HCEC 1CT (cell line): ENCODE measurements at regions not wholly inside any gene's neighbourhood (a gene's known extent, or its start where the extent isn't known, plus 50 kb on each side); places are given as distances from the start of the nearest gene placed in this dataset.

Source experiments
- DNase-seq: peaks from one replicate; pipeline ENCODE4 v3.0.0-alpha.2; 2017

- no peak for DNase-seq
Measured at GRCh38 chr5:142432369-142432863, 107.6 kb upstream of the SPRY4 start.

DNA sequence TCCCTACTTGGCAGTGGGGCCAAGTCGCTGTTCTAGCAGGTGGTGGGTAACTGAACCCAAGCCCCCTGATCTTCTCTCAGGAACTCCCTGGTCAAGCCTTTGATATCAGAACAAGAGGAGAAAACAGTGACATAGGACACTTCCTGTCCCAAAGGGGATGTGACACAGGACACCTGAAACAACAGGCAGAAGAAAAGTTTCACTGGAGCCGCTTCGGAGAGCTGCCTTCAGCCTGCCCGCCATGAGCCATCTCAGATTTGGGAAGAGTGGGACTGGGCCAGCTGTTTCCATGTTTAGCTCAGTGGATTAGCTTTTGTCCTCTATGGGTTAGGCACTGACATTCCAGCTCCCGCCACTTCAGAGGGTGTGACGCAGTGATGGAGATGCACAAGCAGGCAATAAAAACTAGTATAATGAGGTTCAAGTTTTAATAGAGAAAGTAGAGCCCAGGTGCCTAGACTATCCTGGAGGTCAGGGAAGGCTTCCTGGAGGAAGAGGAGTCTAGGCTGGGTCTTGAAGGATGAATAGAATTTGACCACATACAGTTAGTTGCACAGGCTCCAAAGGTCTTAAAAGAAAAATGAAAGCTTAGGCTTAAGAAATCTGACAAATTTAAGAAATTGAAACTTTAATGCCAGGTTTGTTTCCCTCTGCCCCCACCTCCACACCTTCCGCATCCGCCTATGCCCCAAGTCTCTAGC is 104.1 kb upstream of the SPRY4 start:
- DNase-seq, result no peak

DNA sequence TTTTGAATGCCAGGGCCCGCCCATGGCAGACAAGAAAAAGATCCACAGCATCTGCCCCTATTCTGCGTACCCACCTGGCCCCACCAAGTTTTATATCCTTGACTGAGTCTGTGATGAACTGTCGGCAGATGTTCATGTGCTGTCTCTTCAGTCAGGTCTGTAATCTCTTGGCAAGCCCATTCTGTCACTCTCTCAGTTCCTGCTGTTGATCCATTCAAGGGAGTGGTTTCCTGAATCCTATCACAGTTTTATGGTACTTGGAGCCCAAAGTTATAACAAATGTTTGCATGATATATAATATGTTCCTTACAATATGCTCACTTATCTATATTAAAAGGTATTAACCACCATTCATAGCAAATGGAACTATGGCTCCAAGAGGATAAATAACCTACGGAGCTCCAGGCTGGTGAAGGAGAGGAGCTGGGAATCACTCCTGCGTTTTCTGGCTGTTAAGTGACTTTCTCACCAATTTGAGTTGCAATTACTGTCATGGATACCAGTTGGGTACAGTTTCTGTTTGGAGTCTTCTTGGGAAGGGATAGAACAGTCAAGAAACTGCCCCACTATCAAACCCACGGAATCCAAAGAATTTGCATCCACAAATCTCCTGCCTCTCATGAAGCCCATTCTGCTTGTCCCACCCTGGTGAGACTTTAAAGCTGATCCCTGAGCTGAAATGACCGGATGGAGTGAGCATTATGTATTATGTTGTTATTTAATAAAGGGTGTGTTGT is 103.4 kb upstream of the SPRY4 start:
- no peak for DNase-seq

- no peak for DNase-seq
Measured at GRCh38 chr5:142427529-142427928, 102.7 kb upstream of the SPRY4 start.

DNA sequence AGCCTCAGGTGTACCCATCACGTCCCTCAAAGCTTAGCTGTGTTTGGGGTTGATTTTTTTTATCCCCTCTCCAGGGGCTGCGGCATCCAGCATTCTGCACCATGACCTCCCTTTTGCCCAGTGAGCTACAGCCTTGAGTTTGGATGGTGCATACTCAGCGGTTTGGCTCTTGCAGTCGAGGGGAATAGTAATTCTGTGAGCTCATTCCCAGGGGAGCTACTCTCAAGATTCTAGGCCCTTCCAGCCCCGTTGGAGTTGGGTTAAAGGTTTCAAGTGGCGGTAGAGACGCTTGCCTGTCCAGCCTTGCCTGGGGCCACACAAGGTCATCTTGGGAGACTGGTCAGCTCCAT is 102.2 kb upstream of the SPRY4 start:
- DNase-seq, result no peak

GRCh38 chr5:142426129-142427014 is 101.6 kb upstream of the SPRY4 start:
- no peak for DNase-seq

- no peak for DNase-seq
Measured at GRCh38 chr5:142425286-142426065, 100.7 kb upstream of the SPRY4 start.

- DNase-seq, result peak; percentile 70
Measured at GRCh38 chr5:142422429-142422828, 97.6 kb upstream of the SPRY4 start.

DNA sequence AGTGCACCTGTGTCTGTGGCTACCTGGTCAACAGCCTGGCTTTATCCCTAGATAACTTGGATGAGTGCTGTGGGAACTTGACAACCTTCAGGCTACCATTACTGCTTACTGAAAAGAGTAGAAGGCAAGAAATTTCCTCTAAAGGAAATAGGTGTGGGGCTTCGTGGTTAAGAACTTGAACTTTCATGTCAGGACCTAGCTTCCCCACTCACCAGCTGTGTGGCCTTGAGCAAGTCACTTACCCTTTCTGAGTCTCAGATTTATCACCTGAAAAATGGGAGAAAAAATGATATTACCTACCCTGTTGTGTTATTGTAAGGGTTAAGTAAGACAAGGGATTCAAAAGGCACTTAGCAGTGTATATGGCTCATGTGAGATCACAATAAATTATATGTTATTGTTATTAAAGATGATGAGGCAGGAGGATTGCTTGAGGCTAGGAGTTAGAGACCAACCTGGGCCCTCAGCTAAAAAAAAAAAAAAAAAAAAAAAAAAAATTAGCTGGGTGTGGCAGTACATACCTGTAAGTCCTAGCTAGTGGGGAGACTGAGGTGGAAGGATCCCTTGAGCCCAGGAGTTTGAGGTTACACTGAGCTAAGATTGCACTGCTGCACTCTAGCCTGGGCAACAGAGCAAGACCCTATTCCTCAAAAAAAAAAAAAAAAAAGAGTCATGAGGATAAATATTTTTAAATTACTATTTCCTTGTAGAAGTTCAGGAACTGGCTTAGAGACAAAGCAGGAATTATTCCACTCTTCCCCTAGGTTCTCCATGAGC is 97.0 kb upstream of the SPRY4 start:
- DNase-seq, result no peak

GRCh38 chr5:142421228-142421617 is 96.4 kb upstream of the SPRY4 start:
- DNase-seq, result no peak

DNA sequence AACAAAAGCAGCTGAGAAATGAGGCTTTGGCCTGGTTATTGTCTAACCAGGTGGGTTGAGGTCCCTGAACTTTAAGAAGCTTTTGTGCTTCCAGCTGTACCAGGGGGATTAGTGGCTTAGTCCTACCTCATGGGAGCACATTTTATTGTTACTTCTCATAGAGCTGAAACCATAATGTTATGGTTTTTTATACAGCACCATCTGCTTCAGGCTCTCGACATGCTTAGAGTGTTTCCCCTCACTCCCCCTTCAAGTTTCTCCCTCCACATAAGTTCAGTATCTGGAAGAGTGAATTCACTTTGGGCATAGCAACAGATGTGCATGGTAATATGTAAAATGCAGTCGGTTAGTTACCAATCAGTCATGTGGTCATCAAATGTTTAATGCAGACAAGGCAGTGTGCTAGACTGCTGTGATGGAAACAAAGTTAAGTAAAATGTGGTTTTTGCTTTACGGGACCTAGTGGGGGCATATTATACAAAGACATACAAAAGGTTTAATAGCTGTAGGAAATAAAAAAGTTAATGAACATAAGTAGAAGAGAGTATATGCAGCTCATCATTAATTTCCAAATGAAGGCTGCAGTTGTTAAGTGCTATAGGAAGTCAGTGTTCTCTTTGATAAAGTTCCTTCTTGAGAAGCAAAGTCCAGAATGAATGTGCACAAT is 95.9 kb upstream of the SPRY4 start:
- DNase-seq, result no peak

DNA sequence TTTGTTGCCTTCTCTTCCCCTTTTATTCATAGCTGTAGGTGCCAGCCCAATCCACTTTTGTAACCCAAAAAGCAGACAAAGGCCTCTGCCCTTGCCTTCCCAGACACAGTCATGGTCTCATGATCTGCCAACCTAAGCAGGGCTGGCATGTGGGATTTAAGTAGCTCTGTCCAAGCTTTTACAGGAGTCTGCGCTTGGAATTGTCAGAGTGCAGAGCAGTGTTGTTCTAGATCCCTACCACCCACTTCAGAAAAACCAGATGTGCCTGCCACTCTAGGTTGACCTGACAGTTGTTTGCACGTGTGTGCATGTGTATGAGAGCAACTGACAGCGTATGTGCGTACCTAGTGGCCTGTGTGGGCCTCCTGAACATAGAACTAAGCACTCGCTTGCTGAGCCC is 87.8 kb upstream of the SPRY4 start:
- no peak for DNase-seq

GRCh38 chr5:142411656-142412425 is 87.0 kb upstream of the SPRY4 start:
- no peak for DNase-seq

- no peak for DNase-seq
Measured at GRCh38 chr5:142411103-142411502, 86.3 kb upstream of the SPRY4 start.

DNA sequence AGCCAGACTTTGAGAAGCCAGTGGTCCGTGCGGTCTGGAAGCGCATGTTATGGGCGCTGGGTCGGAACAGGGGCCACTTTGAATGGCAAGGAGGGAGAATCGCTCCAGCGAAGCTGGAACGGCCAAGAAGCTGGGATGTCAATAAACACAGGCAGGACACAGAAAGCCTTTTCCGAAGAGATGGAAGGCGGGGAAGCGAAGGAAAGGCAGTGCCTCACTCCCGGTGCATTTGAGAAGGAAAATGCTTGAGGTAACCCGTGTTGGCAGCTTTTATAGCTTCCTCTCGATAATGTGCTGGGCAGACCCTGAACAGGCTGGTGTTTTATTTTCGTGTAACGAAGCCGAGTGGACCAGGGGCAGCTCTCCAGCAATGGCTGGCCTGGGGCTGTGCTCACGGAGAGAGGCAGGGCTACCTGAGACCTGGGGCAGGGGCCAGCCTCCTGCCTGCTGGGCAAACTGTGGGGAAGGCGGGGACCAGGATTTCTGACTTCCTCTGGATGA is 84.2 kb upstream of the SPRY4 start:
- DNase-seq, result no peak

DNA sequence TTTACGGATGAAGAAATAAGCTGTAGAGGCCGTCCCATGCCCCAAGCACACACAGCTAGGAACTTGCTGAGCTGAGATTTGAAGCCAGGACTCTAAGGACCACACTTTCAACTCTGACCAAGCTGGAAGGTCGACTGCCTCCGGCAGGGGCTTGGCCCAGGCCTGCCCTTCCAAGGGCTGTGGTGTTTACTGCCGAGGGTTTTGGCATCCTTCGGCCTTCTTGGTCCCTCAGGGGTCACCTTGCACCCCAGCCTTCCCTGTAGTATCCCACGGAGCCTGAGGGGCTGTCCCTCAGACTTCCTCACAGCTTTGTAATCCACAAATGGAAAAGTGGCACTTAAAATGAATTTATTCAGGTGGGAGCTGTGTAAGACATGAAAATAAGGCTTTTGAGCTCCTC is 83.7 kb upstream of the SPRY4 start:
- DNase-seq, result no peak

GRCh38 chr5:142405814-142406395 is 81.1 kb upstream of the SPRY4 start:
- no peak for DNase-seq

DNA sequence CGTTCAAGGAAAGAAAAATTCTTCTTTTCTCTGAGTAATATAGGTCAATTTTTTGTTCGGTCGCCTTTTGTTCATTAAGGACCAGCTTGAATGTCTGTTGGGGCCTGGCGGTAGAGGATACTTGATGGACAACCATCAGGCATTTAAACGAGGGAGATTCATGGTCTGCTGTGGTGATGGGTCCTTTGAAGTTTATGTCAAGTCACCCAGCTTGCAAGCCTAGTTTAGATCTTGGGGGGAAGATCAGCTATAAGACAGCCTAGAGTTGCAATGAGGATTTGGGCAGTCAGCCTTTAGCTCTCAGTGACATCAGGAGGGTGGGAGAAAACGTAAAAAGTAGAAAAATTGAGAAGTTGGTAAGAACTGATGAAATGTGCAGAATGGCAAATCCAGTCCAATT is 80.2 kb upstream of the SPRY4 start:
- no peak for DNase-seq

GRCh38 chr5:142404046-142404477 is 79.2 kb upstream of the SPRY4 start:
- no peak for DNase-seq

GRCh38 chr5:142403583-142403982 is 78.8 kb upstream of the SPRY4 start:
- DNase-seq, result no peak
